ENCODE measurements at regions not wholly inside any gene's neighbourhood (a gene's known extent, or its start where the extent isn't known, plus 50 kb on each side); places are given as distances from the start of the nearest gene placed in this dataset.
"Not testable (repeated sequence)": the region's sequence is repeated elsewhere in the genome, so short reads cannot be mapped to it uniquely, and the experiment has no call there.

GRCh38 chr1:37325509-37326437 is 148.6 kb upstream of the ZC3H12A start:
- DNase-seq, result no peak

- DNase-seq, result no peak
Measured at GRCh38 chr1:37332126-37332525, 142.3 kb upstream of the ZC3H12A start.

DNA sequence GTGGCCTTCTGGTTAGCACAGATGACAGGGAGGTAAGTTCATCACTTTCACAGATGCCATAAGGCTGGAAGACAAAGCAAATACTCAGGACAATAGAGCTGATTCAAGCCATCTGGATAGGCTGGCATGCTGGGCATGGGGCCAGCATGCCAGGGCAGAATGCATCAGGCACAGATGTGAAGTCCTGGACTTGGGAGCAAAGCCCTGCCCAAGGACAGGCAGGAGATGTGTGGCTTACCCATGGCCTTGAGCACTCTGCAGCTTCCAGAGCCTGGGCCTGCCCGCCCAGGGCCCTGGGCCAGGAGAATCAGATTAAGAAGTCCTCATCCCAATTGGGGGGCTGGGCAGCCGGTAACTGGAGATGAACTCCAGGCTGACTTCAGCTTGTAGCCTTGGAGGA is 135.7 kb upstream of the ZC3H12A start:
- peak; percentile 85 for DNase-seq

- no peak for DNase-seq
Measured at GRCh38 chr1:37342736-37343135, 131.6 kb upstream of the ZC3H12A start.

DNA sequence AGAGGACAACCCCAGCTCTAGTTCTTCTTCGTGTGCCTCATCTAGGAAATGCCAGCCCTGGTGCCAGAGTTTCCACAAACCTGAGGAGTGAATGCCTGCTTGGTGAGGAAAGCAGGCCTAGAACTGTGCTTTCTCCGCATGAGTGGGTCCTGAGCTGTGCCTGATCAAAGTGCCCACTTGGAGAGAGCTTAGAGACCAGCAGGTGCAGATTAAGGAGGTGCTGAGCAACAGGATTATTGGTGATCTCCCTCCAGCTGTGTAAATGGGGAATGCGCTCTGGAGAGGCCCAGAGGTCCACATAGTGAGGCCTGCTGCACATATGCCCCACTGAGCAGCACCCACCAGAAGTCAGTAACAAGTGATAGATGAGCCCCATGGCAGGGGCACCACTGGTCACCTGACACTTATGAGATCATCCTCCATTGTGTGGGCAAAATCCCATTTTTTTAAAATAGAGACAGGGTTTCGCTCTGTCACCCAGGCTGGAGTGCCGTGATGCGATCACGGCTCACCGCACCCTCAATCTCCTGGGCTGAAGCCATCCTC is 127.2 kb upstream of the ZC3H12A start:
- DNase-seq, result peak; percentile 35

GRCh38 chr1:37353871-37354270 is 120.5 kb upstream of the ZC3H12A start:
- DNase-seq, result peak; percentile 44

DNA sequence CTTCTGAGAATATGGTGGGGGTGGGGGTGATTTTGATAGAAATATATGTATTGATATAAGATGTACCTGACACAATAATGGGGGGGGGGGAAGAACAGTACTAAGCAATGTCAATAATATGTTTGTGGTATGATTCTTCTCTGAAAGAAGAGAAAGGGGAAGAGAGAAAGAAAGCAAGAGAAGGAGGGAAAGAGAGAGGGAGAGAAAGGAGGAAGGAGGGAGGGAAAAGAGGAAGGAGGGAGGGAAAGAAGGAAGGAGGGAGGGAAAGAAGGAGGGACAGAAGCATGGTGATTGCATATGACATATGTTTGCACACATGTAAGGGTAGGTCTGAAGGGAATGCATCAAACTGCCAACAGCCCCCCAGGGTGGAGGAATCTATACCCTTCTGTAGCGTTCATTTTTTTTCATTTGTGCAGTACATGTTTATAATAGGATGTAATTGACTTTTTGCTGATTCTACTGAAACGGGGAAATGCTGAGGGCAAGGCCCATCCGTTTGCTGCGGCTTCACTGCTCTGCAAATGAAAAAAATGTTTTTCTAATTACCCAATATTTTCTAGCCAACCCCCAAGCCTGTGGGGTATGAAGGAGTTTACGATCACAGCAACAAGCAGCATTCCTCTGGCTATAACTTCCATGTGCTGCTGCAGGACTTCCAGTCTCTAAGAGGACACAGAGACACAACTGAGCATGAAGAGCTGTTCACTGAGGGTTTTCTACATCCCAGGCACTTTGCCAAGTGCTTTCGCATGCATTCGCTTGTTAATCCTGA is 119.3 kb upstream of the ZC3H12A start:
- DNase-seq, result peak; percentile 24

DNA sequence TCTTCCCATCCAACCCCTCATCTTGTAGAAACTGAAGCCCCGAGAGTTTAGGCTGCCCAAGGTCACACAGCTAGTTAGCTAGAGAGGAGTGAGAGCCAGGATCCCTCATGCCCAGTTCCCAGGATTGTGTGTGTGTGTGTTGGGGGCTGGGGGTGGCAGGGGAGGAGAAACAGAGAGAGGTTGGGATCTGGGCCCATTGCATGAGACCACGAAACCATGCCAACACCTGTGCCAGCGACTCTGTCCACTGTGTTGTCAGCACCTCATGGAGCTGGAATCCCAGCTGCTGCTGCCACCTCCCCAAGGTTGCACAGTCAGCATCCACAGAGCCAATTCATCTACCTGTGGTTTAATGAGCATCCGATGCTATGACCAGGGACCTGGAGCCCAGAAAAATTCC is 115.4 kb upstream of the ZC3H12A start:
- DNase-seq, result no peak

DNA sequence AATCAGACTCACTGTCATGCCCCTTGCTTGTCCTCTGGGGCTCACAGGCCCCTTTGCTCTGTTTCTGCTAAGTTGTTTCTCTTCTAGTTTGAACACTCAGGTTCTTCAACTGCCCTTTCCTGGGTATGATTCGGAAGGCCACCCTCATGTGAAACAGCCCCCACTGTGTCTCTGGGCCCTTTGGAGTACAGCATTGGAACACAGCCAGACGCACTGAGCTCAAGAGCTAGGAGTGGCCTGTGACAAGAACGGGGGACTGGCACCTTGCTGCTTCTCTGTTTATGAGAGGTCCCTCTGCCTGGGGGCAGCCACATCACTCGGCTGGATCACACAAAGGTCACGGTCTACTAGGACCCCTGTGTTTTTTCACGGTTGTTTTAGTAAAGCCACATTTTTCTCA is 114.4 kb upstream of the ZC3H12A start:
- DNase-seq, result peak; percentile 89

DNA sequence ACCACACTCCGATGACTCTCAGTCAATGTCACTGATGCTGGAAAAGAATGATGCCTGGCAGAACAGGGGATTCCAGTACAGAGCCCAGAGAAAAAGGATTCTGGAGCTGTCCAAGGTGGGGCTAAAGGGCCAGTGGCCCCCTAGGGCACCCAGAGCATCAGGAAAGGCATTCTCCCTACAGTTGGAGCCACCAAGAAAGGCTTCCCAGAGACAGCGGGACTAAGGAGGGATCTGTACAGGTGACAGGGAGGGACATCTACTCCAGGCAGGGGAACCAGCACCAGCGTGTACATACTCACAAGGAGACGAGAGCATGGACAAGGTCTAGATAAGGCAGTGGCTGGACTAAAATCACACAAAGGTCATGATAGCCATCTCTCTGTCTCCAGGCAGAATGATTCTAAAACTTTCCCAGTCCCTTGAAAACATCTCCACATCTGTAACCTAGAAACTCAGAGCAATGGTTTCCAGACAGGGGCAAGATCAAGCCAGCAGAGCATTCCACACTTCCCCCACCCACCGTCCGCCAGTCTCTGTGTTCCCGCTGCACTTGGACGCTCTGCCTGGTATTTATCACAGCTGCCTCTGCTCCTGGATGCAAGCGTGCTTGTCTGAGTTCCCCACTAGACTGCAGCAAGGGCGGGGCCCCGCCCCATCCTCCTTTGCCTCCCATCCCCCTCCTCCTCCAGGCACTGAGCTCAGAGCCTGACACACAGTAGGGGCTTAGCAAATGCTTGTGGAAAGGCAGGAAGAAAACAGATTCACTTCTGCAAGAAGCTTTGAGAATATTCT is 111.6 kb upstream of the ZC3H12A start:
- DNase-seq, result no peak

GRCh38 chr1:37363535-37363934 is 110.8 kb upstream of the ZC3H12A start:
- DNase-seq, result no peak

DNA sequence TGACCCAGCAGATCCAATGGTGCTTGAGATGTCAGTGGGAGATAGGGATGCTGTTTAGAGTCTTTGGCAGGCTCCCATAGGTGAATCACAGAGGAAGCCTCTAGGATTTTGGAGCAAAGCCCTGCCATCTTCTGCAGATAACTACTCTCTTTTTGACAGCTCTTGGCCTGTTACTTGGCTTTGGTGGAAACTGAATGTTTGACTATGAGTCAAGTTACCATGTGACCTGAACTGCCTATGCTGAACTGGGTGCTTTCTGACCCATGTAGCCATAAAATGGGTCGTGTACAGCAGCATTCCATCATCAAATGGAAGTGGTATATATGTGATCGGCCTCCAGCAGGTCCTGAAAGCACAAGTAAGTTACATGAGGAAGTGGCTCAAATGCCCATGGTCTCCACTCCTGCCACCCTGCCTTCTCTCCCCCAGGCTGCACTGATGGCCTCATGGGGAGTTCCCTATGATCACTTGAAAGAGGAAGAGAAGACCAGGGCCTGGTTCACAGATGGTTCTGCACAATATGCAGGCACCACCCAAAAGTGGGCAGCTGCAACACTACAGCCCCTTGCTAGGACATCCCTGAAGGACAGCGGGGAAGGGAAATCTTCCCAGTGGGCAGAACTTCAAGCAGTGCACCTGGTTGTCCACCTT is 105.6 kb upstream of the ZC3H12A start:
- DNase-seq, result not testable (repeated sequence)

DNA sequence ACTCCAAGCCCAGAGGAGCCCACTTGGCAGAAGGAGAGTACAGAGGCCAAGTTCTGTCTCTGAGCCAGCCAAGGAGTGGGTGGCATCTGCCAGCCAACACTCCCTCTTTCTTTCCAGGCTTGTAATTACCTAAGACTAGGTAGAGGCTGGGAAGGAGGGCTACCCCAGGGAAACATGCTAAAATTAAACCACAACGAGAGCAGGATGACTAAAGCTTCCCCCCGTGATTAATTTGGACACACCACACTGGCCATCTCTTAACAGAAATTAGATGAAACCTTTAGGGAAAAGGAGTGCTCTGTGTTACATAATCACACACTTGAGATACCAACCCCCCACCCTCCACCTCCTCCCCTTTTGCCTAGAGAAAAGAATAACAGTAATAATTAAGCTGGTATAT is 102.1 kb upstream of the ZC3H12A start:
- no peak for DNase-seq

DNA sequence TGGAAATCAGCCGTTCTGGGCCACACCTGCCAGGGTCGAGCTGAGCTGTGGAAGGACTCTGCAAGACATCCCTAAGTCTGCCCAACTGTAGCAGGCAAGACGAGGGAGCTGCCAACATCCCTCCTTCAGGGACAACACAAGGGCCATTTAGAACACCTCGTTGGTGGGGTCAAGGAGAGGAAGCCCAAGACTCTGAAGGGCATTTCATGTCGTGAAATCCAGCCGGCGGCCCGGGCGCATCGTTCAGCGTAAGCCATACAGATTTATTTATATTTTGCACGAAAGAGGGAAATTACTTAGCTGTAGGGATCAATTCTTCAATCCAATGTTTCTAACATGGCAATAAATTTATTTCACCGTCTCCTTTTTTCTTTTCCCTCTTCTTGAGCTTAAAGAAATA is 101.7 kb upstream of the ZC3H12A start:
- DNase-seq, result no peak

DNA sequence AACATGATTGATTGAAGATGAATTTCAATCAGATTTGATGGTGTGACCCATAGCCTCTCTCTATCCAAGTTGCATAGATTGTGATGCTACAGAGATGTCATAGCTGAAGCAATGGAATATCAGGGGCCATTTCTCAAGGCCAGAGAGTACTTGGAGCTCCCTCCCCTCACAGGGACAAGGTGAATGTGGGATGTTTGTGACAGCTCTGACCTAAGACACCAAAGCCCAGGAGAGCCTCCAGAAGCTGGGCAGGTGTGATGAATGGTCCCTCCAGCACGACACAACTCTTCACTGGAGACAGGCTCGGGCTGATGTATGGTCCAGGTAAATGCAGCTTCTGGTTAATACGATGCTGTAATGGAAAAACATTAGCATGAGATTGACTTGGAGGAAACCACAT is 101.0 kb upstream of the ZC3H12A start:
- no peak for DNase-seq

- not testable (repeated sequence) for DNase-seq
Measured at GRCh38 chr1:37380546-37380945, 93.8 kb upstream of the ZC3H12A start.

- DNase-seq, result no peak
Measured at GRCh38 chr1:37387854-37388253, 86.5 kb upstream of the ZC3H12A start.

DNA sequence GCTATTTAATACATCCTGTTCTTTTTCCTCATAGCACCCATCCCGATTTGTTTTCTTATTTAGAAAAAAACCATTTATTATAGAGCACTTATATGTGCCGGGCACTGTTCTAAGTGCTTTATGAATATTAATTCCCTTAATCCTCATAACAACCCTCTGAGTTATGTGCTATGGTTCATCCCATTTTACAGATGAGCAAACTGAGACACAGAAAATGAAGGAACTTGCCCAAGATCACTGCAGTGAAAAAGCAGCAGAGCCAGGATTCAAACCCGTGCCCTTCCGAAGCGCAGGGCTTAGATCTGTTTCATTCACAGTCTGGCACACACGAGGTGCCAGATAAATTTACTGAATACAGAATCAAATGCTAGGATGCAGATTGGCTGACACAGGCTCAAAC is 85.1 kb upstream of the ZC3H12A start:
- DNase-seq, result no peak

DNA sequence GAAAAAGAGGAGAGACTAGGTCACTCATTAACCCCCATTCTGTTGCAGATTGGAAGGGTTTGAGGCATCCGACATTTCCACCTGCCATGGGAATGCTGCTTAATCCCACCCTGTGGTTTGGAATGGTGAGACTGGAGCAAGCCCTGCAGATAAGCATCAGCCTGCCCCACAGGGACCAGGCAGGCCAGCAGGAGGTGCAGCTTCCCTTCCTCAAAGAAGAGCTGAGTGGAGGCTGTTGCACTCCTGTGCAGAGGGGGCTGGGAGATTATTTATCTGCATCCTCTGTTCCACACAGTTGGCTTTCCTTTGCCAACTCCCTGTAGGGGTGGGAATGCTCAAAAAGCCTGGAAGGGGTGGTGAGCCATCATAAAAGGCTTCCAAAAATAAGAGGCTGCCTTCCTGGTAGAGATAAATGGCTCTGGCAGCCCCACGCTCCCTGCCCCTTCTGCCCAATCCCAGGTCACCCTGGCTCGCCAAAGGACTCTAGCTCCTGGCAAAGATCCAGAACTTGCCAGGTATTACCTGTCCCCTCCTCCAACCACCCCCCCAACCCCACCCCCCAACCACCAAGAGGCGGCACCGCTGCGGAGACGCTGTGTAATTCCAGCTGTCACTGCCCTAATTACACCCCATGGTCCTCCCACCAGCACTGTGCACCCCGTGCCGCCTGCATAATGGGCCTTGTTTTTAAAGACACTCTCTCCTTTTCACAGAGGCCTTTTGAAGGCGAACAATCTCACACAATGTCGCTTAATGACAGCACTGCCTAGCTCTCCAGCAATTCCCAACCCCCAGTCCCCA is 83.0 kb upstream of the ZC3H12A start:
- peak; percentile 96 for DNase-seq

DNA sequence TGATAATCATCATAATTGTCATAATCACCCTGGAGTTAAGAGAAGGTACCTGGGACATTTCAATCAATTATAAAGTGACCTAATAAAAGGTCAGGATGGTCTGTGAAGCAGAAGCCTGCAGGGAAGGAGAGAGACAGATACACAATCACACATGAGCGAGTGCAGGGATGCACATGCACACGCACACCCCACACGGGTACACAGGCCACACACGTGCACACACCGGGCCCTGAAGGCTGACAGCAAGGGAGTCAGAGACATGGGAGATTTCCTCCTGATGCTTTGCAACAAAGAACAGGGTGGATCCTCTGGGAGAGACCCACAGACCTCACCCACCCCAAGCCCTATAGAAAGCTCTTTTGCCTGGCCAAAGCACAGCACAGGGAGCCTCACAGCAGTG is 82.3 kb upstream of the ZC3H12A start:
- peak; percentile 39 for DNase-seq

All from NCI-H345 (cell line).